ENCODE measurements at regions not wholly inside any gene's neighbourhood (a gene's known extent, or its start where the extent isn't known, plus 50 kb on each side); places are given as distances from the start of the nearest gene placed in this dataset.

DNA sequence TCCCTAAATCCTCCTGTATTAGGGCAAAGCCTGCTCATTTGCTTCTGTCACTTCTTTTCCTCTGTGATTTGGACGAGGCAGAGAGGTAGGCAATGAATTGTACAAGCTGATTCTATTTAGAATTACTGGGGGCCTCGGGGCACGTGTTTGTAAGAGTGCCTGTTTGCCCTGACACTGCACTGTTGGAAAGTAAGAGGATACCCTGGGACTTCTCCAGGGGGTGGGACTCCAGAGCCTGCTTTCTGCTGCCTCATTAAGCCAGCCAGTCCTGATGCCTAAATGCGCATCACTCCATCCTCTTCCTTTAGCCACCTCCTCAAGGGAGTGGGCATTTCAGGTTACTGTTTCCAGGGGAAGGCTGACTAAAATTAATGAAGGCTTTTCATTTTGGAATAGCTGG lies 134.3 kb downstream of the TDRD15 start:
- no peaks in the 10 kb centered on the region for H3K9me2 ChIP-seq (ENCODE audit: insufficient read depth)

More for the DNA sequence above, 134.3 kb downstream of the TDRD15 start:
- Histone ChIP-seq H3K36me3 (ENCODE audit: control insufficient read depth in 1 of 2, insufficient read depth in 2 of 2, low read length in 2 of 2) (no peaks in the 10 kb centered on the region), H3K9ac (ENCODE audit: low read length) (no peak overlapping the region), H3K27me3 (ENCODE audit: insufficient read depth, low read length) (no peaks in the 10 kb centered on the region), H3K4me3 (replicated peaks in 1 of 2; ENCODE audit: low read depth in 1 of 2, low read length in 2 of 2) (no peak overlapping the region), H4K20me1 (ENCODE audit: insufficient read depth) (no peaks in the 10 kb centered on the region), H3K79me2 (ENCODE audit: insufficient read depth, low read length) (no peaks in the 10 kb centered on the region), H3K4me1 (ENCODE audit: control insufficient read depth in 1 of 2, insufficient read depth in 2 of 2, low read length in 2 of 2) (no peaks in the 10 kb centered on the region), H3K27ac (ENCODE audit: low read depth, low read length) (no peak overlapping the region), H2AFZ (ENCODE audit: low read depth, low read length, poor library complexity, severe bottlenecking) (no peak overlapping the region), H3K9me3 (ENCODE audit: control insufficient read depth in 1 of 2, insufficient read depth in 1 of 2, low read depth in 1 of 2, low read length in 2 of 2) (no peaks in the 10 kb centered on the region), H3K4me2 (ENCODE audit: low read length) (no peak overlapping the region)
- ChIA-PET POLR2A (no interaction called here), RAD21 (ENCODE audit: low non-redundant PET in 1 of 2, low total read pairs in 2 of 2, uncharacterized antibody in 2 of 2, unreplicated experiment in 2 of 2) (no interaction called here), CTCF (no interaction called here)
- ATAC-seq (no peak), DNase-seq (ENCODE audit: low read depth, low spot score) (no peak)
- no TSS peak for BruUV-seq (replicated peaks)
- intact Hi-C loops (cut with micrococcal nuclease): no loop called here
- TF ChIP-seq SIN3A (IDR thresholded peaks at IDR 0.05; ENCODE audit: low read depth): no peak
- no peak for TF ChIP-seq POLR2AphosphoS5 (IDR thresholded peaks at IDR 0.05; ENCODE audit: low read depth, low read length)
- no peak for TF ChIP-seq CTCF (IDR thresholded peaks at IDR 0.05 in 2 of 3, conservative IDR thresholded peaks at IDR 0.05 in 1 of 3; ENCODE audit: borderline replicate concordance in 1 of 3, insufficient read depth in 1 of 3, low read depth in 2 of 3, low read length in 2 of 3)
- TF ChIP-seq POLR2A (IDR thresholded peaks at IDR 0.05; ENCODE audit: borderline replicate concordance, extremely low read depth, insufficient read depth, insufficient read length): no peak
- TF ChIP-seq, protein P1, sequence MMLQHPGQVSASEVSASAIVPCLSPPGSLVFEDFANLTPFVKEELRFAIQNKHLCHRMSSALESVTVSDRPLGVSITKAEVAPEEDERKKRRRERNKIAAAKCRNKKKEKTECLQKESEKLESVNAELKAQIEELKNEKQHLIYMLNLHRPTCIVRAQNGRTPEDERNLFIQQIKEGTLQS (IDR thresholded peaks at IDR 0.05): no peak
- TF ChIP-seq FOSL1 (IDR thresholded peaks at IDR 0.05; ENCODE audit: low read depth): no peak
- TF ChIP-seq CBX3 (IDR thresholded peaks at IDR 0.05; ENCODE audit: low read depth): no peak
- TF ChIP-seq SRF (IDR thresholded peaks at IDR 0.05; ENCODE audit: low read depth): no peak
